ENCODE measurements at regions not wholly inside any gene's neighbourhood (a gene's known extent, or its start where the extent isn't known, plus 50 kb on each side); places are given as distances from the start of the nearest gene placed in this dataset.
"Not testable (repeated sequence)": the region's sequence is repeated elsewhere in the genome, so short reads cannot be mapped to it uniquely, and the experiment has no call there.

DNA sequence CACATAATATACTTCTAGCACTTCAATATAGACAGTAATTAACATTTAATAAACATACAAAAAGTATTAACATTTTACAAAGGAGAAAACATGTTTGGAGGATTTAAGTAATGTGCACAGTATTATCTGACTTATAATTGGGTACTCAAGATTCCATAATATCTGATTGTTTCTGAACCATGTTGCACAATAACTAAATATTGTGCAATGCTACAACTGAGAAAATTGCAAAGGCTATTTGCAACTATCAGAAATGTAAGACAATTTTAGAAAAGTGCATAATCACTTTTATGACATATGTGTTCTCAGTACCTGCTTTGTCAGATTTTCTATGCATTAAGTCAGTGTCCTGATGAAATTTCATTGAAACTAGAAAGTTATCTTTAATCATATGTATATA is 934.6 kb downstream of the SOCS6 start:
- H3K4me3 ChIP-seq = no peak overlapping the region
- H3K9me3 ChIP-seq = no peaks in the 10 kb centered on the region
- no peak overlapping the region for H3K27ac ChIP-seq
- TF ChIP-seq Cebpa-rat (IDR thresholded peaks at IDR 0.05) = no peak; the same call in 1 of the 2 replicates
- no peaks in the 10 kb centered on the region for H3K27me3 ChIP-seq
- no peaks in the 10 kb centered on the region for H3K4me1 ChIP-seq
- no peak overlapping the region for H3K9ac ChIP-seq
- H3K4me2 ChIP-seq = no peak overlapping the region
- H3K36me3 ChIP-seq = no peaks in the 10 kb centered on the region
- no peaks in the 10 kb centered on the region for H4K20me1 ChIP-seq

DNA sequence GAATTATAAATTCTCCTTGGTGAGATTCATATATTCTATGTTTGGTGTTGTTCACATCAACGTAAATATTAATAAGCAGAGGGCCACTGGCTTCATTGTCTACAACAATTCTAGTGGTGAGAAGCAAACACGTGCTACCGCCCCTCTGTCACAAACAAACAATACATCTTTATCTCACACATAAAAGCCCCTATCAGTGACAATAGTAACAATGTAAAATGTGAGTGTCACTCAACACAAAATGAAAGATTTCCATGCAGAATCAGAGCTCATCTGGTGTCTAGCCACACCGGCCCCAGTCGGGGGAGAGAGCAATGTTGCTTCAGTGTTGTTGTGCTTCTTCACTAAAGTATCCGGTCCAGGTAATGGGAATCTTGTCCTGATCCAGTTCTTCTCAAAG is 932.6 kb downstream of the SOCS6 start:
- H3K27ac ChIP-seq = no peak overlapping the region
- H3K4me2 ChIP-seq = no peak overlapping the region
- TF ChIP-seq Cebpa-rat (IDR thresholded peaks at IDR 0.05) = no peak
- H3K36me3 ChIP-seq = no peaks in the 10 kb centered on the region
- no peaks in the 10 kb centered on the region for H4K20me1 ChIP-seq
- no peak overlapping the region for H3K4me3 ChIP-seq
- no peaks in the 10 kb centered on the region for H3K9me3 ChIP-seq
- H3K27me3 ChIP-seq = no peaks in the 10 kb centered on the region
- no peak overlapping the region for H3K9ac ChIP-seq
- H3K4me1 ChIP-seq = no peaks in the 10 kb centered on the region

DNA sequence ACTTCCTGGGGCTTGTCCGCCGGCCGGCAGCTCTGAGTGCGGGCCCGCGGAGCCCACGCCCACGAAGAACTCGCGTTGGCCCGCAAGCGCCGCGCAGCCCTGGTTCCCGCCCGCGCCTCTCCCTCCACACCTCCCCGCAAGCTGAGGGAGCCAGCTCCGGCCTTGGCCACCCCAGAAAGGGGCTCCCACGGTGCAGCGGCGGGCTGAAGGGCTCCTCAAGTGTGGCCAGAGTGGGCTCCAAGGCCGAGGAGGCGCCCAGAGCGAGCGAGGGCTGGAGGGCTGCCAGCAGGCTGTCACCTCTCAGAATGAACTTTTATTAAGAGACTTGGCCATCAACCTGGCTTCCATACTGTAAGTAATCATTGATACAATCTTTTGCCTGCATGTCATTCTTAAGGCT is 923.9 kb downstream of the SOCS6 start:
- H3K9ac ChIP-seq, H4K20me1 ChIP-seq, H3K36me3 ChIP-seq, H3K4me2 ChIP-seq, H3K27me3 ChIP-seq, H3K4me3 ChIP-seq, H3K4me1 ChIP-seq, H3K27ac ChIP-seq, H3K9me3 ChIP-seq: not testable (repeated sequence)

DNA sequence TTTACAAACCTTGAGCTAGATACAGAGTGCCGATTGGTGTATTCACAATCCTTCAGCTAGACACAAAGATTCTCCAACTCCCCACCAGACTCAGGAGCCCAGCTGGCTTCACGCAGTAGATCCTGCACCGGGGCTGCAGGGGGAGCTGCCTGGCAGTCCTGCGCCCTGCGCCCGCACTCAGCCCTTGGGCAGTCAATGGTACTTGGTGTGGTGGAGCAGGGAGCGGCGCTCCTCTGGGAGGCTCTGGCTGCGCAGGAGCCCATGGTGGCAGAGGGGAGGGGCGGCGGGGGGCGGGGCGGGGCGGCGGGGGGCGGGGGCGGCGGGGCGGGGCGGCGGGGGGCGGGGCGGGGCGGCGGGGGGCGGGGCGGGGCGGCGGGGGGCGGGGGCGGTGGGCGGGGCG is 923.4 kb downstream of the SOCS6 start:
- Histone ChIP-seq H3K4me2 (no peak overlapping the region), H3K9ac (no peak overlapping the region), H3K27ac (no peak overlapping the region), H3K36me3 (no peaks in the 10 kb centered on the region), H3K9me3 (no peaks in the 10 kb centered on the region; the same call in 1 of the 2 replicates), H3K4me1 (no peaks in the 10 kb centered on the region), H4K20me1 (no peaks in the 10 kb centered on the region), H3K4me3 (no peak overlapping the region), H3K27me3 (no peaks in the 10 kb centered on the region)
- no peak for TF ChIP-seq Cebpa-rat (IDR thresholded peaks at IDR 0.05)

DNA sequence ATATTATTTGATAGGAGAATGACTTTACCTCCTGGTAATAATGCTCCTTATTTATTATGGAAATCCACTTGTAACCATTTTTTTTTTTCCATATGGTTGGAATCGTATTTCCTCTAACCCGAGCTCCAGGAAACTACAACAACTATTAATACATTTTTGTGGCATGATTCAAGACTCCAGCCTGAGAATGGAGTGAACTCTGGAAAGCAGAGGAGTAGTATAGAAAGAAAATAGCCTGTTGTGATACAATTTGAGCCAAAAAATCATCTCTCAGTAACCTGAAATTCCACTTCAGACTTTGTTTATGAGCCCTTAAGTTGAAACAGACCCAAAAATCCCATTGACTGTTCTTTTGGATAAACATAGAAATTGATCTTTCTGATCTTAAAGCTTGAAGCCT is 921.1 kb downstream of the SOCS6 start:
- H3K27ac ChIP-seq = no peak overlapping the region
- TF ChIP-seq Cebpa-rat (IDR thresholded peaks at IDR 0.05) = no peak
- no peaks in the 10 kb centered on the region for H3K27me3 ChIP-seq
- H3K4me1 ChIP-seq = no peaks in the 10 kb centered on the region
- no peaks in the 10 kb centered on the region for H3K36me3 ChIP-seq
- H3K9ac ChIP-seq = no peak overlapping the region
- H3K4me2 ChIP-seq = no peak overlapping the region
- H4K20me1 ChIP-seq = no peaks in the 10 kb centered on the region
- no peak overlapping the region for H3K4me3 ChIP-seq
- no peaks in the 10 kb centered on the region; the same call in 1 of the 2 replicates for H3K9me3 ChIP-seq

DNA sequence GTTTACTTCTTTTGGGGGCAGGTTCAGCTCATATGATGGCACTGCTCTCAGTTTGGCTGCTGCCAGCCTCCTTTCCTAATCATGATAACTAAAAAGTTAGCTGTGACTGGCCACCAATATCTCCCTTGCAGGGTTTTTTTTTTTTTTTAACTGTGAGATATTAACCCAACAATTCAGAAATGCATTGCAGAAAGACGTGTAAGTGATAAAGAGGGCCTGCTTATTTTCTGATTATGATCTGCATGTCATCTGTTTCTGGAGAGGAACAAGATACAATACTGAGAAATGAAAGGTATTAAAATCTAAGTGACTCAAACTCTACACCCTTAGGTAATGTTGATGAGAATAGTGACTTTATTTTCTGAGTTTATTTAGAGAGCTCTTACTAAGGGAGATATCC is 905.6 kb downstream of the SOCS6 start:
- no peaks in the 10 kb centered on the region for H3K4me1 ChIP-seq
- no peak overlapping the region for H3K27ac ChIP-seq
- no peaks in the 10 kb centered on the region for H4K20me1 ChIP-seq
- H3K4me3 ChIP-seq = no peak overlapping the region
- TF ChIP-seq Cebpa-rat (IDR thresholded peaks at IDR 0.05) = no peak
- H3K4me2 ChIP-seq = no peak overlapping the region
- H3K9me3 ChIP-seq = no peaks in the 10 kb centered on the region
- no peaks in the 10 kb centered on the region for H3K36me3 ChIP-seq
- H3K9ac ChIP-seq = no peak overlapping the region
- no peaks in the 10 kb centered on the region for H3K27me3 ChIP-seq

DNA sequence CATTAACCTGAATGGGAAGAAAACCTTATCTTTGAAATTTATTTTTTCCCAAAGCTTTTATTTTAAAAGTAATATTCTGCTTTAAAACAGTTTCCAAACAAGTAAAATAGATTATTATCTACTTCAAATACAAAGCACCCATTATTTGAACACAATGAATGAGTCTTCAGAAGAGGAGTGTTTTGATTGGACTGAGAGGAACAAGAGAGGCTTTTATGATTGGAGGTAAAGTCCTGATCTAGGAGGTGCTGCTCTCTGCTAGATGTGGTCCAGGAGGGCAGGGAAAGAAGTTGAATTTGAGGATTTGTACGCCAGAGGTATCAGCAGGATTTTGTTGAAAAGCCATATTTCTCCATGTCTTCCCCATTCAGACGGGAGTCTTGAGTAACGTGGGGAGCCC is 900.7 kb downstream of the SOCS6 start:
- Histone ChIP-seq H3K9ac (no peak overlapping the region), H4K20me1 (no peaks in the 10 kb centered on the region), H3K9me3 (no peaks in the 10 kb centered on the region), H3K4me3 (no peak overlapping the region), H3K36me3 (no peaks in the 10 kb centered on the region), H3K4me1 (no peaks in the 10 kb centered on the region), H3K27ac (no peak overlapping the region), H3K27me3 (no peaks in the 10 kb centered on the region), H3K4me2 (no peak overlapping the region)
- TF ChIP-seq Cebpa-rat (IDR thresholded peaks at IDR 0.05) = no peak

DNA sequence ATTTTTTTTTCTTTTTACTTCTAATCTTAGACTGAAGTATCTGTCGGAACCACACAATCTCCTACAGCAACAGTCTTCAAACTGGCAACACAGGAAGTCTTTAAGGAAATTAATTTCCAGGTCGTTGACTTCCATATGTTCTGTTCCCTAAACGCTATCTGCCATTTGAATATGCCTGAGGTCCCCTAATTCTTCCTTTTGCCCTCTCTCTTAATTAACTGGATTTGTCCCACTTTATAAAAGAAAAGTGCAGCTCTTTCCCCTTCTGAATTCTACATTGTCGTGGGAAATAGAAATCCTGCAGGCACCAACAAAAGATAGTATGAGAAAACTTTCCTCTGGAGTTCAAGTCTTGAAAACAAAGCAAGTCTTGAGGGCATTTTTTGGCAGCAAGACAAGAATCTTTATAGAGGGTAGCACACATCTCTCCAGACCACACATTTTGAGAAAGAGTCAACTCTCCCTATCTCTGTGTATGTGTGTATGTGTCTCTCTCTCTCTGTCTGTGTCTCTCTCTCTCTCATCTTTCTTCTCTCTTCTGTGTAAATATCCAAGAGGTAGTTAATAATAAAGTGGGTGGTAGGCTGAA is 879.8 kb downstream of the SOCS6 start:
- H3K27ac ChIP-seq = no peak overlapping the region; the same call in 1 of the 2 replicates
- no peaks in the 10 kb centered on the region for H3K9me3 ChIP-seq
- no peaks in the 10 kb centered on the region for H3K27me3 ChIP-seq
- no peak for TF ChIP-seq Cebpa-rat (IDR thresholded peaks at IDR 0.05)
- no peaks in the 10 kb centered on the region for H4K20me1 ChIP-seq
- H3K4me1 ChIP-seq = peaks cover 12% of the 10 kb centered on the region
- no peak overlapping the region for H3K4me3 ChIP-seq
- peak overlapping the region; percentile 62 for H3K4me2 ChIP-seq
- H3K36me3 ChIP-seq = no peaks in the 10 kb centered on the region
- H3K9ac ChIP-seq = no peak overlapping the region

DNA sequence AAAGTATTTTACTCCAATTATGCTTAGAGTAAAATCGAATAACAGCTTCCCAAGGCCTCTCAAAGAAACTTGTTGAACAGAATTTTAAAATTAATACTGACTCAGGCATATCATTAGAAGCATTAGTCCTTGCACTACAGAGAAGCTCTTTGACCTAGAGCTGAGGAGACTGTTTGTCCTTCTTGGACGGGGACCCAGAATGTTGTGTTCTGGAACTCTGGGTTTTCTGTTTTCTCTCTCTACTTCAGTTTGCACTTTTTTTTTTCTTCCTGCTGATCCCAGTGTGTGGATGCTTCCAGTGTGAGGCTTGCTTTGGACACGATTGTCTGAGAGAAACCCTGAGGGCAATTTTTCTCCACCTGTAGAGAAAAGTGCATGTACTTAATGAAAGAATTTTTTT is 847.6 kb downstream of the SOCS6 start:
- TF ChIP-seq Cebpa-rat (IDR thresholded peaks at IDR 0.05) = no peak
- no peaks in the 10 kb centered on the region for H4K20me1 ChIP-seq
- no peaks in the 10 kb centered on the region for H3K36me3 ChIP-seq
- H3K4me3 ChIP-seq = no peak overlapping the region
- no peaks in the 10 kb centered on the region for H3K27me3 ChIP-seq
- H3K4me2 ChIP-seq = no peak overlapping the region
- no peak overlapping the region for H3K9ac ChIP-seq
- no peaks in the 10 kb centered on the region for H3K4me1 ChIP-seq
- H3K9me3 ChIP-seq = no peaks in the 10 kb centered on the region
- no peak overlapping the region for H3K27ac ChIP-seq

DNA sequence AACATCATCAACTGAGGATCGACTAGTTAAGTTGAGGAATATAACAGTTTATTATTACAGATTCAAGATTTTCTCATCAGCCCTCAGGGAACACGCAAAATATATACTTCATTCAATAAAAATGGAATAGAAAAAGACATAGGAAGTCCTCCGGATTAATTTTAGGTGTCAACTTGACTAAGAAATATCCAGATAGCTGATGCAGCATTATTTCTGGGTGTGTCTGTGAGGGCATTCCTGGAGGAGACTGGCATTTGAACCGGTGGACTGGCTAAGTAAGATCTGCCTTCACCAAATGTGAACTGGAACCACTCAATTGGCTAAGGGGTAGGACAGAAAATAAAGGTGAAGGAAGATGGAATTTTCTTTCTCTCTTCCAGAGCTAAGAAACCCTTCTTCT is 845.3 kb downstream of the SOCS6 start:
- Histone ChIP-seq H3K9me3 (no peaks in the 10 kb centered on the region), H3K27me3 (no peaks in the 10 kb centered on the region), H3K36me3 (no peaks in the 10 kb centered on the region), H3K4me2 (no peak overlapping the region), H3K27ac (no peak overlapping the region), H3K4me3 (no peak overlapping the region), H3K4me1 (no peaks in the 10 kb centered on the region), H4K20me1 (no peaks in the 10 kb centered on the region), H3K9ac (no peak overlapping the region)
- TF ChIP-seq Cebpa-rat (IDR thresholded peaks at IDR 0.05) = no peak

DNA sequence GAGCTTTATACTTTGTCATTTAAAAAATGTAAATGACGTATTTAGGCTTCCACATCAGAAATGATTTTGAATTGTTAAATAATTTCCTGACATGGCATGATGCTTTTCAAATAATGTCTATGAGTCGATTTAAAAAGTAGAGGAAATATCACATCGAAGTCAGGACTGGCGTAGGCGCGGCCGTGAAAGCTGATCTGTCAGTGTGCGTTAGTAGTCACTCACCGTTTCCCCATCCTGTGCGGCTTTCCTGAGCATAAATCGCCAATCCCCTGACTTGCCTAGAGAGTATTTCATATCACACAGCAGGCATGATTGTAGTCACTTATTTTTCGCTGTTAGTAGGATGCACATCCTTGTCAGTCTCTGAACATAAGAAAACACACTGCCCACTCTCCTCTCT is 843.1 kb downstream of the SOCS6 start:
- no peaks in the 10 kb centered on the region for H3K36me3 ChIP-seq
- H3K9ac ChIP-seq = no peak overlapping the region
- no peak for TF ChIP-seq Cebpa-rat (IDR thresholded peaks at IDR 0.05)

More for the DNA sequence above, 843.1 kb downstream of the SOCS6 start:
- Histone ChIP-seq H3K4me3 (no peak overlapping the region), H4K20me1 (no peaks in the 10 kb centered on the region), H3K4me2 (no peak overlapping the region), H3K4me1 (no peaks in the 10 kb centered on the region), H3K27me3 (no peaks in the 10 kb centered on the region), H3K9me3 (no peaks in the 10 kb centered on the region), H3K27ac (no peak overlapping the region)

Data from BLaER1 (cell line).